Nephron progenitor cell (in vitro differentiated cells): ENCODE measurements at regions not wholly inside any gene's neighbourhood (a gene's known extent, or its start where the extent isn't known, plus 50 kb on each side); places are given as distances from the start of the nearest gene placed in this dataset.

Source experiments
- DNase-seq: peaks from one replicate; pipeline ENCODE4 v3.0.0; 2021
- H3K27ac Mint-ChIP-seq: 2 replicates; pipeline ENCODE4 v1.8.0; 2021; ENCODE audit warnings: mild to moderate bottlenecking, moderate library complexity, mixed read lengths
- H3K27me3 Mint-ChIP-seq: 2 replicates; pipeline ENCODE4 v1.8.0; 2021; ENCODE audit warnings: mild to moderate bottlenecking, low read depth, mixed read lengths; ENCODE audit not compliant: poor library complexity
- H3K36me3 Mint-ChIP-seq: 2 replicates; pipeline ENCODE4 v1.8.0; 2021; ENCODE audit warnings: low read depth, mixed read lengths
- H3K4me1 Mint-ChIP-seq: 2 replicates; pipeline ENCODE4 v1.8.0; 2021; ENCODE audit warnings: mixed read lengths
- H3K4me3 Mint-ChIP-seq: 2 replicates; pipeline ENCODE4 v1.8.0; 2021; ENCODE audit warnings: mild to moderate bottlenecking, moderate library complexity, mixed read lengths
- H3K9me3 Mint-ChIP-seq: 2 replicates; pipeline ENCODE4 v1.8.0; 2021; ENCODE audit warnings: mild to moderate bottlenecking, moderate library complexity, mixed read lengths
- CTCF ChIP-seq: fragments of 200-600 bp; sonication (generic); IDR thresholded peaks from 2 replicates; pipeline ENCODE4 v1.5.0; 2021; ENCODE audit warnings: antibody characterized with exemption

GRCh38 chr16:63169100-63169499 lies 1132.9 kb upstream of the CDH8 start:
- Mint-ChIP-seq H3K27ac (no peak overlapping the region), H3K4me3 (no peak overlapping the region), H3K36me3 (no peaks in the 10 kb centered on the region), H3K4me1 (peaks cover 8% of the 10 kb centered on the region), H3K27me3 (no peaks in the 10 kb centered on the region), H3K9me3 (peaks cover 5% of the 10 kb centered on the region)
- TF ChIP-seq CTCF, result no peak
- DNase-seq, result no peak

- Mint-ChIP-seq H3K4me3 (no peak overlapping the region), H3K36me3 (no peaks in the 10 kb centered on the region), H3K27ac (no peak overlapping the region), H3K27me3 (no peaks in the 10 kb centered on the region), H3K4me1 (no peaks in the 10 kb centered on the region), H3K9me3 (no peaks in the 10 kb centered on the region)
- no peak for DNase-seq
- no peak for TF ChIP-seq CTCF
Measured at GRCh38 chr16:63157818-63158217, 1121.6 kb upstream of the CDH8 start.

- Mint-ChIP-seq H3K27me3 (peaks cover 3% of the 10 kb centered on the region), H3K4me1 (peaks cover 7% of the 10 kb centered on the region), H3K4me3 (no peak overlapping the region), H3K36me3 (no peaks in the 10 kb centered on the region), H3K9me3 (no peaks in the 10 kb centered on the region), H3K27ac (no peak overlapping the region)
- TF ChIP-seq CTCF, result no peak
- no peak for DNase-seq
Measured at GRCh38 chr16:63146251-63146650, 1110.0 kb upstream of the CDH8 start.

- Mint-ChIP-seq H3K4me1 (peaks cover 7% of the 10 kb centered on the region), H3K9me3 (no peaks in the 10 kb centered on the region), H3K4me3 (no peak overlapping the region), H3K36me3 (no peaks in the 10 kb centered on the region), H3K27ac (no peak overlapping the region), H3K27me3 (peaks cover 3% of the 10 kb centered on the region)
- TF ChIP-seq CTCF, result no peak
- no peak for DNase-seq
Measured at GRCh38 chr16:63145411-63145810, 1109.2 kb upstream of the CDH8 start.

GRCh38 chr16:63135069-63135468 lies 1098.8 kb upstream of the CDH8 start:
- H3K9me3 Mint-ChIP-seq, result no peaks in the 10 kb centered on the region
- no peak for TF ChIP-seq CTCF
- no peaks in the 10 kb centered on the region for H3K4me1 Mint-ChIP-seq
- no peak overlapping the region for H3K27ac Mint-ChIP-seq
- no peak overlapping the region for H3K4me3 Mint-ChIP-seq
- DNase-seq, result no peak
- no peaks in the 10 kb centered on the region for H3K36me3 Mint-ChIP-seq
- H3K27me3 Mint-ChIP-seq, result no peaks in the 10 kb centered on the region

GRCh38 chr16:63131503-63131902 lies 1095.3 kb upstream of the CDH8 start:
- Mint-ChIP-seq H3K27me3 (no peaks in the 10 kb centered on the region), H3K27ac (no peak overlapping the region), H3K9me3 (peaks cover 10% of the 10 kb centered on the region), H3K36me3 (no peaks in the 10 kb centered on the region), H3K4me1 (no peaks in the 10 kb centered on the region), H3K4me3 (no peak overlapping the region)
- no peak for DNase-seq
- TF ChIP-seq CTCF, result no peak
